HG03354 (cell line): ENCODE measurements at regions not wholly inside any gene's neighbourhood (a gene's known extent, or its start where the extent isn't known, plus 50 kb on each side); places are given as distances from the start of the nearest gene placed in this dataset.
"Not testable (repeated sequence)": the region's sequence is repeated elsewhere in the genome, so short reads cannot be mapped to it uniquely, and the experiment has no call there.

ENCODE experiments used
- ATAC-seq: cut with Tn5 transposase; IDR thresholded peaks from one replicate; pipeline ENCODE4 v1.9.1; 2021; ENCODE audit warnings: mild to moderate bottlenecking; ENCODE audit not compliant: unreplicated experiment, poor library complexity, severe bottlenecking

DNA sequence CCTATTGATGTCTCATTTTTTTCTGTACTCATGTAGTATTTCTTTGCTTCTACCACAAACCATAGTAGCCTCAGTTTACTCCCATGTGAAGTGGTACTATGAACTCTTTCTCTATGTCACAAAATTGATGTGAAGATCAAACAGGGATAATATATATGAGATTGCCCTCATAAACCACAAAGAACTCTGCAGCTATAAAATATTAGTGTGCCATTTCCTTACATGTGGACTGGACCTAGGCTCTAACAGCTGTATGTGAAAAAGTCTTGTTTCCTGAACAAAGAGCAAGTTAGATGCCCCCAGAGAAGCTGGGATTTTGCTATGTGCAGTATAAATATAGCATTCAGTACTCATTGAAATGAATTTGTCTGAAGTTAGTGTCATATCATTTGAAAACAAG, 412.6 kb upstream of the ADAMTSL1 start:
- ATAC-seq, result no peak

DNA sequence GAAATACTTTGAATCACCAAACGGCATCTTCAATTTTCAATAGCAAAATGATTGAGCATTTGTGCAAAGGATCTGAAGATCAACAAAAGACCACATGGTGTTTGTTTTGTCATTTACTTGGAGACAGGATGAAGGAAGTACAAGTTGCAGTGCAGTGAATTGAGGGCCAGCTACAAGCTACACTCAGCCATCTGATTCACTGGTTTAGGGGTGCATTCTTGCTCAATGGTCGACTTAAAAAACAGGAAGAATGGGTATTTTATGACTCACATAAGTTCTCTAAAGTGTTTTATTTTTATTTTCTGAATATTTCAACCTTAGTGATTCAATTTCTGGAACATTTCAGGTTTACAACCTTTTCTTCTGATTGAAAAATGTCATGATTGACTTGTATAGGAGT, 412.1 kb upstream of the ADAMTSL1 start:
- no peak for ATAC-seq

DNA sequence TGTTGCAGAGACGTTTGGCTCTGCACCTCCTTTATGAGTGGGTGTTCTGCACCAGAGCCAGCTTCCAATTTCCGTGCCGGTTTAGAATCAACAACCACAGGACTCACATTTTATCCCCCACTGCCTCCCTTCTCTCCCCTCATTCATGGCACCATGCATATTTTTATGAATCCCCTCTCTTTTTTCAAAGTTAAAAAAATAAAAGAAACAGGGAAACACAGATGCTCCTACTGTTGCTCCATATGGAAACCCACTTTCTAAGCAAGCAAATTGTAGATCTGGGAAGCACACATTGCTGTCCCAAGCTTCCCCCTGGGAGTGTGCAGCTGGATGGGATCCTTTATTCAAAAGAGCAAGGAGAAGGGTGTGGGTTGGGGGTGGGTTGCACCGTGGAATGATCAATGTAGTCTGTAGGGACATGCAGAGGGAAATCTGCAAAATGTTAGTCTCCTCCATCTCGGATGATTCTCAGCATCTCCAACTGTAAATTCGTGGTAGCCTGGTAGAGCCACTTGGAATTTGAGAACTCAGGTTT, 410.0 kb upstream of the ADAMTSL1 start:
- no peak for ATAC-seq

DNA sequence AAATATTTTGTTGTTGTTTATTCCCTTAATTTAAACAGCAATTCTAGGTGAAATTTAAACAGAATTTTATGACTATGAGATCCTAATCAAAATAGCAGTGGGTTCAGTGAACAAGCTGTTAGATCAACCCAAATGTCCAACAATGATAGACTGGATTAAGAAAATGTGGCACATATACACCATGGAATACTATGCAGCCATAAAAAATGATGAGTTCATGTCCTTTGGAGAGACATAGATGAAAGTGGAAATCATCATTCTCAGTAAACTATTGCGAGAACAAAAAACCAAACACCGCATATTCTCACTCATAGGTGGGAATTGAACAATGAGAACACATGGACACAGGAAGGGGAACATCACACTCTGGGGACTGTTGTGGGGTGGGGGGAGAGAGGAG, 407.3 kb upstream of the ADAMTSL1 start:
- ATAC-seq, result not testable (repeated sequence)

DNA sequence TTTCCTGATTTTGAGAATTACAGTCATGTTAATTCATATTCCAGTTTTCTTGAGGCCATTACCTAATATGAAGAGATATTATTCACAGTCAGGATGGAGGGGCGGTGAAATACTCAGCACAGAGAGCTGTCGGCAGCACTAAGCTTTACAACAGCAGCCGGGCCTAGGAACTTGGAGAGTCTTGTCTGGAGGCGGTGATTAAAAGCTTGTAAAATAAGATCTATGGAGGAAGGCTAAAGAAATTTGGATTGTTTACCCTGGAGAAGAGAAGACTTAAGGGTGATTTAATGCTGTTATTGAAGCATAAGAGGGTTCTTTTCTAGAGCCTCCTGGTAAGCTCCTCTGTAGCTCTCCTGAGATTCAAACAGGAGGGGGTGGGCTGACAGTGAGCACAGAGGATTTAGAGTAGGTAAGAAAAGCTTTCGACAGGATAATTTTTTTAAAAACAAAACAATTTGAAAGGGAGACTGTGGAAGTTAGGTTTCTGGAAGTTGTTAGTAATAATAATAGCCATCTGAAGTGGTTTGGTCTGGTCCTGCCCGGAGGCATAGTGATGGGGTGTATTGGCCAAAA, 406.3 kb upstream of the ADAMTSL1 start:
- ATAC-seq, result no peak

DNA sequence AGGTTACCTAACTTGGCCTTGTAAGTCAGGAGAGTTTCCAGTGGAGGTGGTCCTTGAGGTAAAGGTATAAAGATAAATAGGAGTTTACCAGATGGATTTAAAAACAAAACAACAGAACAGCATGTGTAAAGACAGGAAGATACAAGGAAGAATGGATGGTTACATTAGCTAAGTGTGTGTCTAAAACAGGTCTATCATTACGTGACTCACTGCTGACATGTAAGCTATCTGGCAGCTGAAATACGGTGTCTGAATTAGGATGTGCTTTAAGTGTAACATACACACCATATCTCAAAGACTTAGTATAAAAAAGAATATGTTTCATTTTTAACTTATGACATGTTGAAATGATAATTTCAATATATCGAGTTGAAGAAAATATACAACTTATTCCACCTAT, 405.1 kb upstream of the ADAMTSL1 start:
- ATAC-seq, result no peak

DNA sequence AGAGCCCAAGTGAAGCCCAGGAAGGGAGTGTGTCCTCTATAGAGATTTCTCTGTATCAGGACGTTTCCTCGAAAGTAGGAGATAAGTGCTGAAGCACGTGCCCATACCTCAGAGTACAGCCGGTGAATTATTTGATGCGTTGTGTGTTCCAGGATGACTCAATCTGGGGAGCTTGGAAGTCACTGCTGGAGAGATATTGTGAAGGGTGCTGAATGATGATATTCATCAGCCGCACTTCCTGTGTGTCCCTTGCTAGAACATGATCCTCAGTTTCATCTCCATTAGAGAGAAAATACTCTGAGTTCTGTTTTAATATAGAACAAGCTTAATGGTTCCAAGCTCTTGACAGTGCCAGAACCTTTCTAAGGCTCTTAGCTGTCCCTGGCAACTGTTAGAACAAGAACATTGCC, 402.3 kb upstream of the ADAMTSL1 start:
- no peak for ATAC-seq

DNA sequence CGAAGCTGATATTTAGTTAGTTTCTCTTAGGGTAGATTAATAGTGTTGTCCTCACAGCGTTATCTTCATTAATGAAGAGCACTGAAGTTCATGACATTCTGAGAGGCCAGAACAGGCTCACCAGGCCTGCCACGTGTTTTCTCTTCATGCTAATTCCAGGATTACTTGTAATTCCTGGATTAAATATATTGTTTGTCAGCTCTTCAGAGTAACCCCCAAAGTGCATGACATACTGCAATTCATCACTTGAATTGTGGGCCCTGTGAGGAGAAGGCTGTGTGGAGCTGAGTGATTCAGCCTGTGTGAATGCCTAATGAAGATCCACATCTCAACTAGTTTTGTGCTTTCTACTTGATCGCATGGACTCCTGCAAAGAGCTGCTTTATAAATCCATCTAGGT, 401.0 kb upstream of the ADAMTSL1 start:
- no peak for ATAC-seq

DNA sequence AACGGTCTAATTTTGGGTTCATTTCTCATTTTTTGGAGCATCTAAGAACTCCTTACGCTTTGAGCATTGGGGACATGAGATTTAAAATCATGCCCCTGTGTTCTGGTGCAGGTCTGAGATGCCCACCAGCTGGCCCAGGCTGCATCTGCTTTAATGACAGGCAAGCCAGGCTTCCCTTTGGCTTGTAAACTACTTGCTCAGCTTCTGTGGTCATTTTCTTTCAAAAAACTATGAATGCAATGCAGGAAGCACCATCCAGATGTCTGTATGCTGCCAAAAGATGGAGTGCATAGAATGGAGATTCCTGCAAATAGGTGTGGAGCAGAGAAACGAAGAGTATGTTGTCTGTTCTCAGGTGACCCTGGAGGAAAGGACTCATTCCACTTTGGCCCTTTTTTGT, 399.9 kb upstream of the ADAMTSL1 start:
- ATAC-seq, result no peak

DNA sequence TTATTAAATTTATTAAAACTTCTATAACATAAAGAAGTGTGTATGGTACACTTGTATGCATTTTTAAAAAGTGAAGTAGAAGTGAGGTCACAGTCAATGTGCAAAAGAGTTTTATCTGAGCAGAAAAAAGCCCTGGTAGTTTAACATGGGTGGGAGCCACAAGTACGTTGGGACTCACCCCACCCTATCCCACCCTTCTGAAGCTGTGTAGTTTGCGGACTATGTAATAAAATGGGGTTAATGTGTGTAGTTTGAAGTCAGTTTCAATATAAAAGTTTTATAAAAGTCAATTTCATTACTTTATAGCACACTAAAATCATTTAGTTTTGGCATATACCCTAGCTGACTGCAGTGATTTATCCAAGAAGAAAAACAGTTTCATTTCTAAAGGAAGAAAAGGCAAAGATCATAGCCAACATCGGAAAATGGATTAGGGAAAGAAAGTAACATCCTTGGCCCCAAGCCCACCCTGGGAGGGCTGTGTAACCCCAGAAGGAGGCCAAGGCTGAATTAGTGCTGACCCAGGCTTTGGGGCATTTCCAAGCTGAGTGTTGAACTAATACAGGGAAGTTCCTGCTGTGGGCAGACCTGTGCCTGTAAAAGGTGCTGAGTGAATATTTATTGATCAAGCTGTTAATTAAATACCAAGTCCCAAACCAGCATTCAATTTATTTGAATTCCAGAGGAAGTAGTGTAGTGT, 398.6 kb upstream of the ADAMTSL1 start:
- no peak for ATAC-seq

DNA sequence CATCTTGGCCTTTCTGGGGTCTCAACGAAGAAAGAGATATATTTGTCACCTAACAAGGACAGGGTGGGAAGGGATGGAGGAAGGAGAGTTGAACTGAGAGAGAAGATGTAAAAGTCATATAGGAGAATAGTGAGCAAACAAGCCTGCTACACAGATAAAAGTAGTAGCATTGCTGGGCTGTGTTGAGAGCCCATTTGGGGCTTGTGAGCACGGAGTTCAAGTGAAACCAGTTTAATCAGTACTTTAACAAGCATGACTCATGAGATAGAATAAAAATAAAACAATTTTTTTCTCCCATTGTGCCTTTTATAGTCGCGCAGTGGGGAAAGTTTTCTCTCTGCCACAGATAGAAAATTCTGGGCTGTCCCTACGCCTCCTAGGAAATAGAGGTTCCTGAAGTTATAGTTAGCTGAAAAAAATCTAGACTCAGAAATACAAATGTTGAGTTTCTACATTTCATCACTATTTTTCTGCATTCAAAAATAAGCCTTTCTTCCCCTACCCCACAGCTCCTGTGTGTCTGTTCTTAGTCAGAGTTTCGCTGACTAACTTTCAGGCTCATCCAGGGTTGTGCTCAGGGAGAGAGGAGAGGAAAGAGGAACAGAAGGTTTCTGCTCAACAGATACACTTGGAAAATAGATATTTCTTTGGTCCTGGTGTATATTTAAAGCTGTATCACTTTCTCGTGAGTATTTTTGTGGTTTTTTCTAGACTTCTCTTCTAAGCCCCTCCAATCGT, 395.8 kb upstream of the ADAMTSL1 start:
- ATAC-seq, result no peak

DNA sequence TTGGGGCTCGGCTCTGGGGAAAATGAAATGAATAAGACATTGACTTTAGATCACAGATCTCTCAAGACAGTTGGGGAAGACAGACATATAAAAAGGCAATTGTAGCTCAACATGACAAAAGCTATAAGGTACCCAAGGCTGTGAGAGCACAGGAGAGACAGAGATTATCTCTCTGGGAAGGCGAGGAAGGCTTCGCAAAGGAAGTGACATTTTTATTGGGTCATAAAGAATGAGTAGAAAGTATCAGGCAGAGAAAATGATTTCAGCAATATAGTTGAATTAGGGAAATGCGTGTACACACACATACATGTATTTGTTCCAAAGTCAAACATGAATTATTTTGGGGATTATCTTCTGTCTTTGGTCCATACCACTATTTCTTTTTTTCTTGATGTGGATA, 381.8 kb upstream of the ADAMTSL1 start:
- no peak for ATAC-seq

DNA sequence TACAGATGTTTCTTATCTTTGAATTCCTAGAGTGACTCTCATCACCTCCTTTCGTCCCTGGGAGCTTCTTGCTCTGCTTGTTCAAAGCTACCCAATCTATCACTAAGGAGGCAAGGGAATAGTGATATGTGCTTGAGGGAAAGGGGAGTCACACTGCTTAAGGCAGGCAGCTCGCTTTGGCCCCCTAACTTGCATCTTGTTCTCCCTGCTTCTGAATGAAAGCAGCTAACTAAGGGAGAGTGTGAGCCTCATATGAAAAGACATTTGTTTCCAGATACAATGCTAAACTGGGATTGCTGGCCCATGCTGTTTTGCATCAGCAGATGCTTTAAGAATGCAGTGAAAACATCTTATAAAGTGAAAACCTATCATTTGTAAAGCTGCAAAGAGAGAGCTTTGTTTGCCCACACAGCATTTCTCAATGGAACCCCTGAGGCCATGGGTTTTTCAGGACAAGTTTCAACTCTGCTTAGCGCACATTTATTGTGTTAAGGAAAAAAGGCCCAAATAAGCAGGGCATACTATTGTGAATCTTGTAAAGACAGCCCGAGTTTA, 367.9 kb upstream of the ADAMTSL1 start:
- ATAC-seq, result no peak

DNA sequence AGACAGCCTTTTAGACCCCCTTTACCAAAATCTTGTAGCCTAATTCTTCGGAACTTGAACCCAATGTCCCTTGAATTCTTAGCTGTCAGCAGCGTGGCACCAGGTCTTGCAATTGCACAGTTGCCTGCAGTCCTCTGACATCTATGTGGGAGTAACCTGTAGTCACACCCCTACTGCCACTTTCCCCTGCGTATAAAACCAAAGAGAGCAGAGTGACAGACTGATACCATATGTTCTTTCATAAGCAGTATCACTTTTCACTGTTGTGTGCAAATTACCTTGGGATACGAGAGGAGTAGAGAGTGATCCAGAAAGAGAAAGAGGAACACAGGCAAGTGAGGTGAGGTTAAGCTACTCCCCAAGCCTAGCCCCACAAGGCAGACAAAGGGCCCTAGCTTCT, 364.3 kb upstream of the ADAMTSL1 start:
- ATAC-seq, result no peak

DNA sequence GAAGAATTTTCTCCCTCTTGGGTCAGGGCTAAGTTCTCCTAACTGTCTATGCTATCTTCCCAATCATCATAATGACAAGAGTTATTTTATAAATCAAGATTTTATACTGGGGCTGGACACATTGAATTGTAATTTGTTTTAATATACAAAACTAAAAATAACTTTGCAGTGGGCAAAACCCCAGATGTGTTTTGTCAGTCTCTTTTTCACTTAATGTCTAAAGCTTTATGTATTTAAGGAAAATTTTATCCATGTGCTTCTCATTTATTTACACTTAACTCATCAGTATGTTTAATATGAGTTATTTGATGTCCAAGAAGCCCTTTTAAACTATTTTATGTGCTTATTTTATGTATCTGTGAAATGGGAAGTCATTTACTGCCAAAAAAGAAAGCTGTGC, 362.8 kb upstream of the ADAMTSL1 start:
- ATAC-seq, result no peak

DNA sequence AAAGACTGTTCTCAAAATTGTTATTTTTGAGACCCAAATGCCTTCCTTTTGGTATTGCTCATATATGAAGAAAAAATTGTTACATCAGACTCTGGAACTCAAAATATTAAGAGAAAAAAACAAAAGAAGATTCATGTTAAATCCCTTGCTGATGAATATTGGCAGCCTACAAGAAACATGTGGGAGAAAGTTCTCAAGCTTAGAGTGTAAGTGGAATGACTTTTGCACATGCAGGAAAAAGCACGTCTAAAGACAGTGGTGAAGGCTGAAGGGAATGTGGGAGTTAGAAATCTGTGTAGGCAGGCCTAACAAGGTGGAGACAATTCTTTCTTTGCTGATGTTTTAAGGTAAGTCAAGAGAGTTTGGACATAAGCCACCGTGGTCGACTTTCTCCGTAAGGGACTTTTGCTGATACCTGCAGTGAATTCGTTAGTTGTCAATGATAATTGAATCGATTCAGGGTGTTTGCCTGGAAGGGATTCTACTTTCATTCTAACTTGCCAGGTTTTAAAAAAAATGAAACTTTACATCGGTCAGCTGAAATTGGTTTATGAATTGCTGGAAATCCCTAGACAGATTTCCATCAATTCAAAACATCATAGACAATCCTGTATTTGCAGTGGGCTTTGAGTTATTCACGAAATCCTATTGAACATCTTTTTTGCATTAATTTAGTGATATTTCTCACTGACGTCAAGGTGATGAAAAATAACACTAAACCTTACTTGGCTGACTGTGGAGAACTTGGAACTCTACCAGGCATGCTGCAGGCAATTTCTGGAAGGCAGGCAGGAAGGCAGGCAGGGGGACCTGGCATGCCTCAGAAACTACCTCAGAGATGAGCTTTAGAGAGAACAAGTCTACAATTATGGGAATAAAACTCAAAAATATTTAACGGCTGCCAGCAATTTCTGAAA, 359.1 kb upstream of the ADAMTSL1 start:
- ATAC-seq, result no peak

DNA sequence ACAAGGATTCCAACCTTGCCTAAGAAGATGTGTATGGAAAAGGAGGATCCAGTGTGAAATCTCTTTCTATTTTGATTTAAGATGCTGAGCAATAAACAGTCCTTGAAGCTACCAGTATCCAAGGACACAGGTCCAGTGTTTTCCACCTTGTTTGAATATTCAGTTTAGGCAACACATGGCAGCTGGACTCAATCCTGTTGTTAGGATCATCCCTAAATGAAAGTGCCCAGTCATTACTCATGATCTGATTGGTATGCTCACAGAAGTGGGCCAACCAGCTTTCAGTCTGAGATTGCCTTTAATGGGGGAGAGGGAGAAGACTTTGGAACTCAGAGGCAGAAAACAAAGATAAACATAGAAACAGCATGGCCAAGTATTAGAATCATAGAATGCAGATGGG, 355.7 kb upstream of the ADAMTSL1 start:
- ATAC-seq, result no peak

DNA sequence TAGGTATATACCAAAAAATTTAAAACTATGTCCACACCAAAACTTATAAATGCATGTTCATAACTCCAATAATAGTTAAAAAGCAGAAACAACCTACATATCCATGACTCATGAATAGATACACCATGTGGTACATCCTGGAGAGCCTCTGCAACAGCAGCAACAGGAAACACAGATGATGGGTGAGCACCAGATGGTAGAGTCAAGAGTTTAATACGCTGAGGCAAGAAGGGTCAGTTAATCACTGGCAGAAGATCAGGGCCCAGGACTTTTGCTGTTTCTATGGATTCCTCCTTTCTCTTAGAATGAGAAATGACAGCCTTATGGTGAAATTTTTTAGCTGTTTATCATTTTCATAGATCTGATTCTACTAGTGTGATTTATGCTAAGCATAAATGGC, 351.8 kb upstream of the ADAMTSL1 start:
- no peak for ATAC-seq

DNA sequence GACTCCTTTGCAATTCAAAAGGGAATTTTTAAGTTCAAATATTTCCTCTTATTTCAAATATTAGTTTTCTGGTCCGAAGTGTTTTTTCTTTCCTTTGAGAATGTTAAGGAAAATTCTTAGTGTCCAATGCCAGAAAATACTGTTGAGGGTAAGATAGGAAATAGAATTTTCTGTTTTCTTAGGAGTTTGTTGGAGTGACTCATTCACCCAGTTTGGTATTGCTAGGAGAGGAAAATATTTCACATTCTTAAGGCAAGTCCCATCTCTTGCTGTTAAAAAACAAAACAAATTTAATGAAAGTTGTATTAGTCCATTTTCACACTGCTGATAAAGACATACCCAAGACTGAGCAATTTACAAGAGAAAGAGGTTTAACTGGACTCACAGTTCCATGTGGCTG, 349.2 kb upstream of the ADAMTSL1 start:
- no peak for ATAC-seq
